Hepatocyte (in vitro differentiated cells): ENCODE measurements at regions not wholly inside any gene's neighbourhood (a gene's known extent, or its start where the extent isn't known, plus 50 kb on each side); places are given as distances from the start of the nearest gene placed in this dataset.

Experiments used
- DNase-seq: peaks from one replicate; pipeline ENCODE4 v3.0.0-alpha.2; 2016; ENCODE audit warnings: low spot score
- H2AFZ ChIP-seq: fragments of 200-600 bp; sonication (generic); 2 replicates; pipeline ENCODE4 v1.6.0; 2016; ENCODE audit warnings: antibody characterized with exemption, mild to moderate bottlenecking
- H3K27ac ChIP-seq: fragments of 200-600 bp; sonication (generic); 2 replicates; pipeline ENCODE4 v1.5.1; 2016; ENCODE audit warnings: mild to moderate bottlenecking
- H3K27me3 ChIP-seq: fragments of 200-600 bp; sonication (generic); 2 replicates; pipeline ENCODE4 v1.6.1; 2016
- H3K36me3 ChIP-seq: fragments of 200-600 bp; sonication (generic); replicated peaks from 2 replicates; pipeline ENCODE4 v1.5.1; 2016; ENCODE audit warnings: low read depth; ENCODE audit not compliant: insufficient read depth
- H3K4me1 ChIP-seq: fragments of 200-600 bp; sonication (generic); 2 replicates; pipeline ENCODE4 v1.5.1; 2016; ENCODE audit warnings: mild to moderate bottlenecking, moderate library complexity; ENCODE audit not compliant: insufficient read depth
- H3K4me2 ChIP-seq: fragments of 200-600 bp; sonication (generic); 2 replicates; pipeline ENCODE4 v1.6.0; 2016
- H3K4me3 ChIP-seq: fragments of 200-600 bp; sonication (generic); 2 replicates; pipeline ENCODE4 v1.5.1; 2016; ENCODE audit warnings: mild to moderate bottlenecking
- H3K79me2 ChIP-seq: fragments of 200-600 bp; sonication (generic); 2 replicates; pipeline ENCODE4 v1.6.0; 2017; ENCODE audit warnings: mild to moderate bottlenecking
- H3K9me2 ChIP-seq: fragments of 200-600 bp; sonication (generic); replicated peaks from 2 replicates; pipeline ENCODE4 v1.6.0; 2017; ENCODE audit warnings: mild to moderate bottlenecking; ENCODE audit not compliant: insufficient read depth
- H3K9me3 ChIP-seq: fragments of 200-600 bp; sonication (generic); 2 replicates; pipeline ENCODE4 v1.5.1; 2016; ENCODE audit warnings: low read depth, mild to moderate bottlenecking
- H4K20me1 ChIP-seq: fragments of 200-600 bp; sonication (generic); 2 replicates; pipeline ENCODE4 v1.6.0; 2016; ENCODE audit warnings: mild to moderate bottlenecking; ENCODE audit not compliant: insufficient read depth, poor library complexity, severe bottlenecking
- EZH2 ChIP-seq: fragments of 200-600 bp; sonication (generic); IDR thresholded peaks from 2 replicates; pipeline ENCODE4 v1.6.1; 2016; ENCODE audit warnings: antibody characterized with exemption, mild to moderate bottlenecking, borderline replicate concordance
- EZH2phosphoT487 ChIP-seq: fragments of 200-600 bp; sonication (generic); IDR thresholded peaks from one replicate; pipeline ENCODE4 v1.6.1; 2018; ENCODE audit warnings: antibody characterized with exemption, mild to moderate bottlenecking, low read depth, moderate library complexity; ENCODE audit not compliant: unreplicated experiment, severe bottlenecking
- WGBS: methylation state at CpG from one replicate; pipeline ENCODE4 v1.1.6; 2016; ENCODE audit warnings: low lambda C conversion rate; ENCODE audit errors: missing lambda C conversion rate; 5-methylcytosine and 5-hydroxymethylcytosine counted together
- TF ChIP-seq, protein P1 (sequence below): fragments of 200-600 bp; sonication (generic); IDR thresholded peaks from 2 replicates; pipeline ENCODE4 v1.5.1; 2016; ENCODE audit warnings: antibody characterized with exemption, mild to moderate bottlenecking; ENCODE audit not compliant: poor library complexity

DNA sequence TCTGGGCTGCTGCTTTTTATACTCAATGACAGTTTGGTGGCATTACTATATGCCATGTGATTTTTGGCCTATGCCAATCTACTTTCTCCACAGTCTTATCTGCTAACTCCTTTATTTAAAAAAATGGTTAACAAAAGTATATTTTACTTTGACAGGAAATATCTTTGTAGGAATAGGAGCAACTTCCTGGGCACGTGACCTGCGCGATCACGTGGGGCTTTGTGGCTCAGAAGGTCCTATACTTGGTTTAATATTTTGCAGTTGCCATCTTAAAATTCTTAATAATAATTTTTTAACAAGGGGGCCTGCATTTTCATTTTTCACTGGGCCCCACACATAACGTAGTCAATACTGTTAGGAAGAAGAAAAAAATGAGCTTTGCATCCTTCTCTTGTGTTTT, 249.7 kb downstream of the ACTR3 start:
- H3K4me3 ChIP-seq, result no peak overlapping the region
- no peaks in the 10 kb centered on the region for H3K27me3 ChIP-seq
- TF ChIP-seq, protein P1, sequence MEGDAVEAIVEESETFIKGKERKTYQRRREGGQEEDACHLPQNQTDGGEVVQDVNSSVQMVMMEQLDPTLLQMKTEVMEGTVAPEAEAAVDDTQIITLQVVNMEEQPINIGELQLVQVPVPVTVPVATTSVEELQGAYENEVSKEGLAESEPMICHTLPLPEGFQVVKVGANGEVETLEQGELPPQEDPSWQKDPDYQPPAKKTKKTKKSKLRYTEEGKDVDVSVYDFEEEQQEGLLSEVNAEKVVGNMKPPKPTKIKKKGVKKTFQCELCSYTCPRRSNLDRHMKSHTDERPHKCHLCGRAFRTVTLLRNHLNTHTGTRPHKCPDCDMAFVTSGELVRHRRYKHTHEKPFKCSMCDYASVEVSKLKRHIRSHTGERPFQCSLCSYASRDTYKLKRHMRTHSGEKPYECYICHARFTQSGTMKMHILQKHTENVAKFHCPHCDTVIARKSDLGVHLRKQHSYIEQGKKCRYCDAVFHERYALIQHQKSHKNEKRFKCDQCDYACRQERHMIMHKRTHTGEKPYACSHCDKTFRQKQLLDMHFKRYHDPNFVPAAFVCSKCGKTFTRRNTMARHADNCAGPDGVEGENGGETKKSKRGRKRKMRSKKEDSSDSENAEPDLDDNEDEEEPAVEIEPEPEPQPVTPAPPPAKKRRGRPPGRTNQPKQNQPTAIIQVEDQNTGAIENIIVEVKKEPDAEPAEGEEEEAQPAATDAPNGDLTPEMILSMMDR, result no peak
- TF ChIP-seq EZH2 (no peak), EZH2phosphoT487 (no peak)
- H4K20me1 ChIP-seq, result no peaks in the 10 kb centered on the region
- H3K79me2 ChIP-seq, result no peaks in the 10 kb centered on the region
- H3K27ac ChIP-seq, result no peak overlapping the region
- WGBS, result 94% methylated on average over 5 of the region's 5 CpGs
- H2AFZ ChIP-seq, result no peak overlapping the region
- H3K9me3 ChIP-seq, result no peaks in the 10 kb centered on the region
- no peaks in the 10 kb centered on the region for H3K36me3 ChIP-seq
- no peak overlapping the region for H3K4me2 ChIP-seq
- no peaks in the 10 kb centered on the region for H3K4me1 ChIP-seq
- DNase-seq, result no peak
- no peaks in the 10 kb centered on the region for H3K9me2 ChIP-seq

DNA sequence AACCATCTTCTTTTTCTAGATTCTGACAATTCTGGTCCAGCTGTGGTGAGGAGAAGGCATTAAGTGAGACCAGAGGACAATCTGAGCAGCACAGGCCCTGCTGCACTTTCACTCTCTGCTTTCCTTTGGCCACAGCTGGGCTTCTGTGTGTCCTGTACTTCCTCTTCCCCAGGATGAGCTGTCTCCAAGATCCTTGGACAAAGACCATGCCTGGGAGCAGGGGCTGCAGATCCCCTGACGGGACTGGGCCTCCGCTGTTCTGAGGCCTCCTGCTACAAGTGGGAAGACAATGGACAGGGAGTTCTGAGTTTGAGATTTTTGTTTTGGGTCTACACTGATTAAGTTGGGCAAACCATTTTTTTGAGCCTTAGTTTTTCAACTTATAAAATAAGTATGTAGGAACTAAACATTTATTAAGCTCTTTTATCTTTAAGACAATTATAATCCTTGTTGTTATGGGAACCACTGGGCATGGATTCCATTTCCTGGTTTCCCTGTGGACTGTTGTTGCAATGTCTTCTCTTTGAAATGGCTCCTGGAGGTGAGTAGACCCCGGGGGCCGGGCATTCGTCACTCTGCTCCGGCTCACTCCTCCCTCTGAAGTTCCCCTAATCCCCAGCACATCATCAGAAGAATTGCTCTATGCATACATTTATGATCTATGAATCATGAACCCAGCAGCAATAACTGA, 266.6 kb downstream of the ACTR3 start:
- Histone ChIP-seq H4K20me1 (no peaks in the 10 kb centered on the region), H3K9me3 (no peaks in the 10 kb centered on the region), H3K27ac (no peak overlapping the region), H3K9me2 (no peaks in the 10 kb centered on the region), H3K4me2 (no peak overlapping the region), H3K4me3 (no peak overlapping the region), H3K4me1 (no peaks in the 10 kb centered on the region), H3K79me2 (no peaks in the 10 kb centered on the region), H3K36me3 (no peaks in the 10 kb centered on the region), H2AFZ (no peak overlapping the region), H3K27me3 (no peaks in the 10 kb centered on the region)
- 69% methylated on average over 6 of the region's 6 CpGs for WGBS
- no peak for TF ChIP-seq EZH2
- TF ChIP-seq, protein P1, result no peak
- no peak for TF ChIP-seq EZH2phosphoT487
- DNase-seq, result no peak

DNA sequence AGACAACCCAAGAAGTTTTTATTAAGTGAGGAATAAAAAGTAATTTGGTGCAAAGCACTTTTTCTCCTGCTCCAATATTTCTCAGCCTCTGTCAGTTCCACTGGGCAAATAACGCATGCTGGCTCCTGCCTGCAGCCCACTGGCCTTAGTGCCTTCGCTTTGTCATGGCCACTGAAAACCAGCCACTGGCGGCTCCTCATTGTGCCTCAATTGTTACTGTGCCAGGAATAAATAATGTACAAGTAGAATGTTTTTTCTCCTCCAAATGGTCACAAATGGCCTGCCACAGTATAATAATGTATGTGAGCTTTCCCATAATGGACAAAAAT, 267.1 kb downstream of the ACTR3 start:
- no peaks in the 10 kb centered on the region for H3K36me3 ChIP-seq
- H2AFZ ChIP-seq, result no peak overlapping the region
- H3K27me3 ChIP-seq, result no peaks in the 10 kb centered on the region
- 93% methylated on average over 3 of the region's 3 CpGs for WGBS
- H3K9me2 ChIP-seq, result no peaks in the 10 kb centered on the region
- no peaks in the 10 kb centered on the region for H3K9me3 ChIP-seq
- H3K4me2 ChIP-seq, result no peak overlapping the region
- H3K4me3 ChIP-seq, result no peak overlapping the region
- H3K4me1 ChIP-seq, result no peaks in the 10 kb centered on the region
- TF ChIP-seq EZH2 (no peak), EZH2phosphoT487 (no peak)
- TF ChIP-seq, protein P1, result no peak
- no peak for DNase-seq
- no peaks in the 10 kb centered on the region for H3K79me2 ChIP-seq
- no peaks in the 10 kb centered on the region for H4K20me1 ChIP-seq
- H3K27ac ChIP-seq, result no peak overlapping the region
